Heart left ventricle (tissue), 13 donors: ENCODE measurements at regions not wholly inside any gene's neighbourhood (a gene's known extent, or its start where the extent isn't known, plus 50 kb on each side); places are given as distances from the start of the nearest gene placed in this dataset.

ENCODE experiments used
- POLR2A ChIP-seq, 2 donors: fragments of 450-650 bp; IDR thresholded peaks; one replicate each; pipeline ENCODE4 v1.6.1; 2017; ENCODE audit warnings: antibody characterized with exemption in 2 of 2, mild to moderate bottlenecking in 2 of 2, moderate library complexity in 2 of 2
- TF ChIP-seq, protein P1 (sequence below), 12 donors: fragments of 200-600 bp; sonication (generic) in 4 of 12; IDR thresholded peaks; one replicate each; pipeline versions ENCODE4 v1.5.0 to v1.8.0; 2018 to 2022; ENCODE audit warnings: antibody characterized with exemption in 12 of 12, mild to moderate bottlenecking in 5 of 12
- donor health status: ischemic (EF 13 %, LVEDD 7.1; RV severe dilation, severe dysfunction).
- donor health status: DM: no; HTN: yes; CAD: no.
- donor health status: DM: no; HTN: no; CAD: no.
- donor health status: ischemic (EF 25% LVEDD 6.9; RV normal size, moderate dysfunction).
- donor health status: ischemic (EF 25% LVEDD 5.7; RV mildly dilated, moderate dysfunction).
- donor health status: ischemic (EF 35%, LVEDD 5.7; RV mildly dilated, moderate dysfunction).
- donor health status: nonischemic (EF 11% LVEDD 7.7; RV severe dilation, severe dysfunction).
- donor health status: DM: yes; HTN: yes; CAD: no.
- donor health status: PGD.
- donor health status: ischemic (EF 29% LVEDD 5.4; RV normal size, mild dysfunction).
- donor health status: nonischemic (EF 23%, LVEDD 6.1; RV moderate dilation, normal function).

DNA sequence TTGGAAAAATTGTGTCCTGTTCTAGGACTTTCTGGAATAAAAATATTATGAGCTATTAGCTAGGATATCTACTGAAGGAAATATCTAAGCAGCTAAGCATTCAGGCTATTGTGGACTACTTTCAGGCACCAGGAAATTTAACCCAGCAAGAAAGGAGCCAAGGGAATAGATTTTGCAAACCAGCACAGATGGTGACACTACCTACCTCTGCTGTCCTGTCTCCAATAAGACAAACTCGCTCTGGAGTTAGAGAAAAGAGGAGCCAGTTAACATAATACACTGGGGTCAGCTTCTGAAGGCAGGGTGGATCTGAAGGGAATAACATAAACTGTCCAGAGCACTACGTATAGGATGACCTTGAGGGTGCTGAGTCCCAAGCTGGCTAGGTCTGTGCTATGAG lies 223.7 kb upstream of the PRSS58 start:
- TF ChIP-seq, protein P1, sequence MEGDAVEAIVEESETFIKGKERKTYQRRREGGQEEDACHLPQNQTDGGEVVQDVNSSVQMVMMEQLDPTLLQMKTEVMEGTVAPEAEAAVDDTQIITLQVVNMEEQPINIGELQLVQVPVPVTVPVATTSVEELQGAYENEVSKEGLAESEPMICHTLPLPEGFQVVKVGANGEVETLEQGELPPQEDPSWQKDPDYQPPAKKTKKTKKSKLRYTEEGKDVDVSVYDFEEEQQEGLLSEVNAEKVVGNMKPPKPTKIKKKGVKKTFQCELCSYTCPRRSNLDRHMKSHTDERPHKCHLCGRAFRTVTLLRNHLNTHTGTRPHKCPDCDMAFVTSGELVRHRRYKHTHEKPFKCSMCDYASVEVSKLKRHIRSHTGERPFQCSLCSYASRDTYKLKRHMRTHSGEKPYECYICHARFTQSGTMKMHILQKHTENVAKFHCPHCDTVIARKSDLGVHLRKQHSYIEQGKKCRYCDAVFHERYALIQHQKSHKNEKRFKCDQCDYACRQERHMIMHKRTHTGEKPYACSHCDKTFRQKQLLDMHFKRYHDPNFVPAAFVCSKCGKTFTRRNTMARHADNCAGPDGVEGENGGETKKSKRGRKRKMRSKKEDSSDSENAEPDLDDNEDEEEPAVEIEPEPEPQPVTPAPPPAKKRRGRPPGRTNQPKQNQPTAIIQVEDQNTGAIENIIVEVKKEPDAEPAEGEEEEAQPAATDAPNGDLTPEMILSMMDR (IDR thresholded peaks at IDR 0.05), result peak in 1 of 12 donors; percentile 19
- TF ChIP-seq POLR2A (IDR thresholded peaks at IDR 0.05), result no peak
